H1 (cell line): ENCODE measurements at regions not wholly inside any gene's neighbourhood (a gene's known extent, or its start where the extent isn't known, plus 50 kb on each side); places are given as distances from the start of the nearest gene placed in this dataset.

ENCODE experiments used
- CTCF ChIA-PET: fragments of 300-600 bp; sonication (Branson Sonifier 250); formaldehyde crosslinking; loops from one replicate; lab custom pipeline; 2021; ENCODE audit not compliant: partially characterized antibody; lab: Charles Lee
- POLR2A ChIA-PET: fragments of 300-600 bp; sonication (Branson Sonifier 250); formaldehyde crosslinking; loops from one replicate; lab custom pipeline; 2021; ENCODE audit warnings: inconsistent platforms; ENCODE audit not compliant: partially characterized antibody; lab: Charles Lee
- DNase-seq, 2 experiments: peaks; one replicate each; pipeline versions ENCODE4 v3.0.0 to v3.0.0-alpha.2; 2010 to 2022; ENCODE audit warnings: low spot score in 2 of 2, low read depth in 1 of 2, mixed read lengths in 1 of 2
- FAIRE-seq: peaks from 2 replicates; lab custom pipeline; 2011; peaks lifted over from hg19 to GRCh38; lab: Jason Lieb, UNC
- H2AFZ ChIP-seq: 2 replicates; pipeline ENCODE4 v1.8.1; 2012; ENCODE audit warnings: low read length, inconsistent platforms
- H2AK5ac ChIP-seq: 2 replicates; pipeline ENCODE4 v1.6.1; 2013; ENCODE audit warnings: low read depth, low read length
- H2BK120ac ChIP-seq: replicated peaks from 2 replicates; pipeline ENCODE3; 2013; ENCODE audit warnings: low read depth, low read length, inconsistent platforms
- H2BK12ac ChIP-seq: 2 replicates; pipeline ENCODE4 v1.6.1; 2013; ENCODE audit warnings: low read depth, low read length
- H2BK15ac ChIP-seq: 2 replicates; pipeline ENCODE4 v1.6.1; 2013; ENCODE audit warnings: low read length
- H2BK20ac ChIP-seq: 2 replicates; pipeline ENCODE4 v1.6.1; 2013; ENCODE audit warnings: low read length
- H2BK5ac ChIP-seq: 2 replicates; pipeline ENCODE4 v1.6.1; 2013; ENCODE audit warnings: low read depth, low read length
- H3K14ac ChIP-seq: 2 replicates; pipeline ENCODE4 v1.6.1; 2013; ENCODE audit warnings: inconsistent platforms; ENCODE audit not compliant: insufficient read length
- H3K18ac ChIP-seq: 2 replicates; pipeline ENCODE4 v1.6.1; 2013; ENCODE audit warnings: low read length; ENCODE audit errors: extremely low read depth
- H3K23ac ChIP-seq: 2 replicates; pipeline ENCODE4 v1.6.1; 2013; ENCODE audit warnings: inconsistent platforms; ENCODE audit not compliant: insufficient read length
- H3K23me2 ChIP-seq: 2 replicates; pipeline ENCODE4 v1.6.1; 2013; ENCODE audit warnings: low read depth, low read length
- H3K27ac ChIP-seq: 2 replicates; pipeline ENCODE4 v1.6.1; 2011; ENCODE audit warnings: low read depth, low read length, inconsistent platforms
- H3K27me3 ChIP-seq, 4 experiments: replicated peaks in 1 of 4; 1 replicate in 1 of 4; 2 replicates in 3 of 4; pipeline versions ENCODE4 v1.6.1 to v1.8.1; 2011 to 2013; ENCODE audit warnings: low read length in 3 of 4, mild to moderate bottlenecking in 3 of 4, inconsistent platforms in 2 of 4, mixed read lengths in 2 of 4, moderate library complexity in 1 of 4; ENCODE audit not compliant: control insufficient read depth in 3 of 4, insufficient read depth in 3 of 4; ENCODE audit errors: extremely low read depth in 1 of 4
- H3K36me3 ChIP-seq, 4 experiments: 2 replicates each; pipeline versions ENCODE4 v1.6.1 to v1.8.1; 2011 to 2013; ENCODE audit warnings: mild to moderate bottlenecking in 4 of 4, low read length in 3 of 4, moderate library complexity in 2 of 4, control low read depth in 1 of 4, inconsistent platforms in 1 of 4; ENCODE audit not compliant: insufficient read depth in 4 of 4, control insufficient read depth in 2 of 4
- H3K4ac ChIP-seq: replicated peaks from 2 replicates; pipeline ENCODE3; 2013; ENCODE audit warnings: low read length, low read depth, mixed read lengths, inconsistent platforms; ENCODE audit not compliant: insufficient read length
- H3K4me1 ChIP-seq, 4 experiments: replicated peaks in 1 of 4; 1 replicate in 1 of 4; 2 replicates in 3 of 4; pipeline versions ENCODE4 v1.6.1 to v1.8.1; 2011 to 2013; ENCODE audit warnings: low read length in 3 of 4, inconsistent platforms in 2 of 4, mixed read lengths in 1 of 4; ENCODE audit not compliant: insufficient read depth in 4 of 4, control insufficient read depth in 3 of 4
- H3K4me2 ChIP-seq, 2 experiments: 2 replicates each; pipeline versions ENCODE4 v1.6.1 to v1.8.1; 2011 to 2013; ENCODE audit warnings: low read depth in 2 of 2, low read length in 2 of 2, control low read depth in 1 of 2, inconsistent platforms in 1 of 2, mild to moderate bottlenecking in 1 of 2; ENCODE audit not compliant: insufficient read depth in 1 of 2
- H3K4me3 ChIP-seq, 4 experiments: fragments of 200-600, 300-600 bp in 1 of 4; sonication (generic), shearing (Covaris generic), sonication (Bioruptor Twin) in 1 of 4; 2 replicates each; pipeline versions ENCODE4 v1.5.1 to v1.8.1; 2011 to 2016; ENCODE audit warnings: low read length in 4 of 4, low read depth in 3 of 4, control low read depth in 2 of 4, inconsistent platforms in 2 of 4, mild to moderate bottlenecking in 2 of 4, mixed read lengths in 1 of 4, moderate library complexity in 1 of 4; ENCODE audit not compliant: insufficient read depth in 2 of 4; ENCODE audit errors: extremely low read depth in 1 of 4
- H3K56ac ChIP-seq: replicated peaks from 2 replicates; pipeline ENCODE3; 2013; ENCODE audit warnings: low read depth, mild to moderate bottlenecking, mixed read lengths, low read length, inconsistent platforms; ENCODE audit not compliant: insufficient read length
- H3K79me1 ChIP-seq: 2 replicates; pipeline ENCODE4 v1.6.1; 2013; ENCODE audit warnings: low read depth, low read length, control low read depth
- H3K79me2 ChIP-seq, 2 experiments: 2 replicates each; pipeline versions ENCODE4 v1.6.1 to v1.8.1; 2012 to 2013; ENCODE audit warnings: low read length in 2 of 2, mild to moderate bottlenecking in 2 of 2, inconsistent platforms in 1 of 2; ENCODE audit not compliant: insufficient read depth in 2 of 2, control insufficient read depth in 1 of 2
- H3K9ac ChIP-seq, 4 experiments: replicated peaks in 1 of 4; 1 replicate in 1 of 4; 2 replicates in 3 of 4; pipeline versions ENCODE4 v1.6.1 to v1.8.1; 2011 to 2013; ENCODE audit warnings: low read depth in 3 of 4, low read length in 3 of 4, control low read depth in 2 of 4, mild to moderate bottlenecking in 2 of 4, moderate library complexity in 2 of 4, inconsistent platforms in 1 of 4; ENCODE audit errors: extremely low read depth in 1 of 4
- H3K9me3 ChIP-seq, 2 experiments: 2 replicates each; pipeline versions ENCODE4 v1.6.1 to v1.8.1; 2012 to 2013; ENCODE audit warnings: mild to moderate bottlenecking in 2 of 2, moderate library complexity in 2 of 2, control low read depth in 1 of 2, inconsistent platforms in 1 of 2, low read depth in 1 of 2, low read length in 1 of 2, mixed read lengths in 1 of 2; ENCODE audit not compliant: insufficient read depth in 2 of 2
- H4K20me1 ChIP-seq, 2 experiments: replicated peaks in 1 of 2; 2 replicates each; pipeline versions ENCODE3 to v1.8.1; 2011 to 2013; ENCODE audit warnings: inconsistent platforms in 2 of 2, low read length in 2 of 2, mild to moderate bottlenecking in 1 of 2; ENCODE audit not compliant: insufficient read depth in 2 of 2, control insufficient read depth in 1 of 2
- H4K5ac ChIP-seq: 2 replicates; pipeline ENCODE4 v1.6.1; 2013; ENCODE audit warnings: low read length, low read depth, mixed read lengths, inconsistent platforms; ENCODE audit not compliant: insufficient read length
- H4K8ac ChIP-seq: 2 replicates; pipeline ENCODE4 v1.8.0; 2013; ENCODE audit warnings: mild to moderate bottlenecking, moderate library complexity, low read length, inconsistent platforms; ENCODE audit not compliant: insufficient read depth; ENCODE audit errors: extremely low read depth
- H4K91ac ChIP-seq: replicated peaks from 2 replicates; pipeline ENCODE3; 2013; ENCODE audit warnings: low read length, mixed read lengths, inconsistent platforms; ENCODE audit not compliant: insufficient read length
- ATF2 ChIP-seq: IDR thresholded peaks from 2 replicates; pipeline ENCODE4 v1.6.1; 2012; ENCODE audit warnings: low read length, inconsistent platforms
- HDAC6 ChIP-seq: IDR thresholded peaks from one replicate; pipeline ENCODE4 v1.7.1; 2012; ENCODE audit warnings: low read depth, mild to moderate bottlenecking, inconsistent platforms, low read length, moderate library complexity
- JUN ChIP-seq: IDR thresholded peaks from 2 replicates; pipeline ENCODE4 v1.6.1; 2011; ENCODE audit warnings: low read depth, mild to moderate bottlenecking, improper control_type of control experiment, low read length
- JUND ChIP-seq: IDR thresholded peaks from 2 replicates; pipeline ENCODE4 v1.6.1; 2011; ENCODE audit warnings: mild to moderate bottlenecking, improper control_type of control experiment, low read length
- KDM4A ChIP-seq: IDR thresholded peaks from one replicate; pipeline ENCODE4 v1.7.1; 2012; ENCODE audit warnings: low read depth, mild to moderate bottlenecking, moderate library complexity, low read length, inconsistent platforms; ENCODE audit not compliant: severe bottlenecking
- PHF8 ChIP-seq: fragments of 200-600 bp; sonication (generic); conservative IDR thresholded peaks from 2 replicates; pipeline ENCODE4 v1.7.1; 2012; ENCODE audit warnings: low read depth, mild to moderate bottlenecking, inconsistent platforms, low read length, moderate library complexity
- RXRA ChIP-seq: IDR thresholded peaks from 2 replicates; pipeline ENCODE4 v1.6.1; 2011; ENCODE audit warnings: low read depth, mild to moderate bottlenecking, low read length, moderate library complexity; ENCODE audit not compliant: insufficient read depth
- SIN3A ChIP-seq, 2 experiments: IDR thresholded peaks in 1 of 2; conservative IDR thresholded peaks in 1 of 2; 2 replicates each; pipeline ENCODE4 v1.6.1; 2011 to 2012; ENCODE audit warnings: low read length in 2 of 2, improper control_type of control experiment in 1 of 2, low read depth in 1 of 2, mild to moderate bottlenecking in 1 of 2
- SIRT6 ChIP-seq: IDR thresholded peaks from one replicate; pipeline ENCODE4 v1.7.1; 2012; ENCODE audit warnings: low read length, inconsistent platforms
- YY1 ChIP-seq: IDR thresholded peaks from 2 replicates; pipeline ENCODE4 v1.6.1; 2011; ENCODE audit warnings: low read depth, mild to moderate bottlenecking, low read length
- WGBS, 2 experiments: shearing (Covaris generic) in 1 of 2; methylation state at CpG; one replicate each; pipeline versions ENCODE4 v1.1.6 to v1.1.7; 2013 to 2015; ENCODE audit warnings: low lambda C conversion rate in 2 of 2, mixed read lengths in 2 of 2, inconsistent platforms in 1 of 2, low coverage in 1 of 2, missing lambda C conversion rate in 1 of 2; ENCODE audit not compliant: insufficient replicate concordance in 2 of 2, insufficient coverage in 1 of 2, insufficient read length in 1 of 2; ENCODE audit errors: extremely low coverage in 1 of 2, missing lambda C conversion rate in 1 of 2; 5-methylcytosine and 5-hydroxymethylcytosine counted together

GRCh38 chr5:157990583-157991181, 131.7 kb upstream of the CLINT1 start:
- no peak overlapping the region for H2AK5ac ChIP-seq
- no peaks in the 10 kb centered on the region for H4K20me1 ChIP-seq
- H3K79me2 ChIP-seq: no peaks in the 10 kb centered on the region
- H3K4me1 ChIP-seq: peaks cover 0 to 2% (median 0%) of the 10 kb centered on the region in 4 experiments; a peak in 1 of 7 replicates
- no peak overlapping the region for H2BK120ac ChIP-seq
- H3K4me3 ChIP-seq: no peak overlapping the region
- H3K27ac ChIP-seq: no peak overlapping the region
- no peak overlapping the region for H2BK20ac ChIP-seq
- H3K4me2 ChIP-seq: no peak overlapping the region
- no peak overlapping the region for H4K91ac ChIP-seq
- H3K14ac ChIP-seq: no peak overlapping the region
- H3K9ac ChIP-seq: no peak overlapping the region
- no peak overlapping the region for H3K23ac ChIP-seq
- no peak overlapping the region for H3K18ac ChIP-seq
- WGBS, 2 experiments: 81% methylated on average over 4 of the region's 4 CpGs; no CpG with 5 or more reads in 1 of the 2 experiments
- no peak for FAIRE-seq
- CTCF ChIA-PET: interaction anchor here (0.6 to 1.4 kb wide), 5 partner anchors 24 to 518 kb away, joined by 3 to 5 read pairs (median 3); no protein-coding TSS in a partner anchor
- H3K56ac ChIP-seq: no peak overlapping the region
- DNase-seq: no peak
- H2BK12ac ChIP-seq: no peak overlapping the region
- H2BK15ac ChIP-seq: no peak overlapping the region
- POLR2A ChIA-PET: no interaction called here
- no peak overlapping the region for H3K4ac ChIP-seq
- H2BK5ac ChIP-seq: no peak overlapping the region
- TF ChIP-seq HDAC6 (no peak), JUND (no peak), YY1 (no peak), SIRT6 (no peak), RXRA (no peak), ATF2 (no peak), SIN3A (conservative IDR thresholded peaks at IDR 0.05 in 1 of 2, IDR thresholded peaks at IDR 0.05 in 1 of 2; ENCODE audit: low read depth in 1 of 2, low read length in 2 of 2) (no peak), PHF8 (no peak), KDM4A (no peak), JUN (no peak)
- no peak overlapping the region for H4K8ac ChIP-seq
- no peaks in the 10 kb centered on the region for H3K79me1 ChIP-seq
- no peak overlapping the region for H2AFZ ChIP-seq
- no peaks in the 10 kb centered on the region for H3K27me3 ChIP-seq
- no peaks in the 10 kb centered on the region for H3K23me2 ChIP-seq
- no peak overlapping the region for H4K5ac ChIP-seq
- peaks cover 0 to 5% of the 10 kb centered on the region in 2 experiments; a peak in 1 of 4 replicates for H3K9me3 ChIP-seq
- no peaks in the 10 kb centered on the region for H3K36me3 ChIP-seq
